ENCODE measurements at regions not wholly inside any gene's neighbourhood (a gene's known extent, or its start where the extent isn't known, plus 50 kb on each side); places are given as distances from the start of the nearest gene placed in this dataset.

DNA sequence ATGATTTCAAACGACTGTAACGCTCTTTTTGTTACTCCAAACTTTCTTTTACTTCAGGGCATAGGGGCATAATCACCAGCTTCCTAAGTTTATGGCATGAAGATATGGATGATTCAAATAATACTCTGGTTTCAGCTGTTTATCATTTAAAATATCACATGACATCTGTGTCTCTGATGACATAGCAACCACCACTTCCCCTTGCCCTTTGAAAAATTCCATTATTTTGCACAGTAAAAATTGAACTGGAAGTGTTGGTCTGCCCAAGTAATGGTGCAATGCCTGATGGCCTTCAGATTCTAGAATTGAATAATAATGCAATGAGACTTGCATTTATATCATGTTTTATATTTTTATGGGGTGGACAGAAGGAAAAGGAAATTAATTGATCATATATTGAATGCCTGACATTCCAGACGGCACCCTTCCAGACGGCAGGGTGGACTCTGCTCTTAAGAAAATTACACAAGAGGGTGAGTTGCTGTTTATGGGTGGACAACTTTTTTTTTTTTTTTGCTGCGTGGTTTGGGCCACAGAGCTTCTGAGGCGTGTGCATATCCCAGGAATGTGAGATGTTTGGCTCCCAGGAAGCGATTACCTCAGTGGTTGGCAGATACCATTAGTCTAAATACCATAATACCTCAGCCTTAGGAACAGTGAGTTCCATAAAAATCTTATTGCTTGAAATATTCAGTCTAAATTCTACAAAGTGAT lies 101.7 kb upstream of the ZNF521 start:
- no peak overlapping the region for H3K4me3 ChIP-seq (ENCODE audit: low read length)
- peak; percentile 90 for DNase-seq (ENCODE audit: low read depth)
- TF ChIP-seq, protein P1, sequence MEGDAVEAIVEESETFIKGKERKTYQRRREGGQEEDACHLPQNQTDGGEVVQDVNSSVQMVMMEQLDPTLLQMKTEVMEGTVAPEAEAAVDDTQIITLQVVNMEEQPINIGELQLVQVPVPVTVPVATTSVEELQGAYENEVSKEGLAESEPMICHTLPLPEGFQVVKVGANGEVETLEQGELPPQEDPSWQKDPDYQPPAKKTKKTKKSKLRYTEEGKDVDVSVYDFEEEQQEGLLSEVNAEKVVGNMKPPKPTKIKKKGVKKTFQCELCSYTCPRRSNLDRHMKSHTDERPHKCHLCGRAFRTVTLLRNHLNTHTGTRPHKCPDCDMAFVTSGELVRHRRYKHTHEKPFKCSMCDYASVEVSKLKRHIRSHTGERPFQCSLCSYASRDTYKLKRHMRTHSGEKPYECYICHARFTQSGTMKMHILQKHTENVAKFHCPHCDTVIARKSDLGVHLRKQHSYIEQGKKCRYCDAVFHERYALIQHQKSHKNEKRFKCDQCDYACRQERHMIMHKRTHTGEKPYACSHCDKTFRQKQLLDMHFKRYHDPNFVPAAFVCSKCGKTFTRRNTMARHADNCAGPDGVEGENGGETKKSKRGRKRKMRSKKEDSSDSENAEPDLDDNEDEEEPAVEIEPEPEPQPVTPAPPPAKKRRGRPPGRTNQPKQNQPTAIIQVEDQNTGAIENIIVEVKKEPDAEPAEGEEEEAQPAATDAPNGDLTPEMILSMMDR (conservative IDR thresholded peaks at IDR 0.05; ENCODE audit: low read length) = no peak

DNA sequence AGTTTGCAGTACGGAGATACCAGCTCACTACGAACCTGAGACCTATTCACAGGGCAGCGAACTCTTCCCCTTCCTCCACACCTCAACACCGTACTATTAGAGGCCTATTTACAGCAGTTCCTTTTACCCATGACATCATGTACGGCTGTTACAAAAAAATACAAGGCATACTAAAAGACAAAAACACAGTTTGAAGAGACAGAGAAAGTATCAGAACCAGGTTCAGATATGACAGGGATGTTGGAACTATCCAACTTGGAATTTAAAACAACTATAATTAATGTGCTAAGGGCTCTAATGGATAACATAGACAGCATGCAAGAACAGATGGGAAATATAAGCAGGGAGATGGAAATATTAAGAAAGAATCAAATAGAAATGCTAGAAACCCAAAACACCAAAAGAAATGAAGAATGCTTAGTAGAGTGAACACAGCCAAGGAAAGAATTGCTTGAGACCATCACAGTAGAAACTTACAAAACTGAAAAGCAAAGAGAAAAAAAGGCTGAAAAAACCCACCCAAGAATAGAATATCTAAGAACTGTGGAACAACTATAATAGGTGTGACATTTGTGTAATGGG lies 99.2 kb upstream of the ZNF521 start:
- DNase-seq (ENCODE audit: low read depth) = no peak
- H3K4me3 ChIP-seq (ENCODE audit: low read length) = no peak overlapping the region

DNA sequence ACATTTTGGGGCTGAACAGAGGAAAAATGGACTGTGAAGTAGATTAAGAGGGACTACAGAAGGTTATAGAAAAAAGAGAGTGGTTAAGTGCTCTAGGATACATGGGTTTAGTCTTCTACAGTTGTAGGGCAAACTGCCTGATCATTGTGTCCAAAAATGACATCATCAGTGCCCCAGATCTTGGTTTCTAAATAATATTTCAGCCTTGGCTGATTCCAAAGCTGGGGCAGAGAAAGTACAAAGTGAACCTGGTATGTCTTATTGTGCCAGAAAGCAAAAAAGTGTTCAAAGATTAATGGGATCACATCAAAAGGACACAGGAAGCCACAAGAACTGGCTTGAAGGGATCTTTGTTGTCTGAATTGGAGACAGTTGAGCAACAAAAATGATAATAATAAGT lies 97.1 kb upstream of the ZNF521 start:
- no peak for DNase-seq (ENCODE audit: low read depth)
- TF ChIP-seq, protein P1 (conservative IDR thresholded peaks at IDR 0.05; ENCODE audit: low read length) = no peak

More for the DNA sequence above, 99.2 kb upstream of the ZNF521 start:
- TF ChIP-seq, protein P1 (conservative IDR thresholded peaks at IDR 0.05; ENCODE audit: low read length) = no peak

DNA sequence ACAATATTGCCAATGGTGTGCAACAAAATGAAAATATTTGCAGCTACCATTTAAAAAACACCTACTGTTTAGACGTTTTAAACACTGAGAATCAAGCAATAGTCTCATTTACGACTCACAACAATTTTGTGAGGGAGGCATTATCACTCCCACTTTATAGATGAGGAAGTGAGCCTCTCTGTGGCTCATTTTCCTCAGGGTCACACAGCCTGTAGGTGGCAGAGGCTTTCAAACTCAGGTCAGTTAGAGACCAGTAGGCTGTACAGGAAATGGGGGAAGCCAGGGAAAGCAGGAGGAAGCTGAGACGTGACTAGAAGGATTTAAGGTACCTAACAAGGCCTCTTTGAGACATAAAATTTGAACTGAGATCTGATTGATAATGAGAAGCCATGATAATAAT lies 95.0 kb upstream of the ZNF521 start:
- H3K4me3 ChIP-seq (ENCODE audit: low read length) = no peak overlapping the region
- TF ChIP-seq, protein P1 (conservative IDR thresholded peaks at IDR 0.05; ENCODE audit: low read length) = no peak
- no peak for DNase-seq (ENCODE audit: low read depth)

More for the DNA sequence above, 97.1 kb upstream of the ZNF521 start:
- H3K4me3 ChIP-seq (ENCODE audit: low read length) = no peak overlapping the region

DNA sequence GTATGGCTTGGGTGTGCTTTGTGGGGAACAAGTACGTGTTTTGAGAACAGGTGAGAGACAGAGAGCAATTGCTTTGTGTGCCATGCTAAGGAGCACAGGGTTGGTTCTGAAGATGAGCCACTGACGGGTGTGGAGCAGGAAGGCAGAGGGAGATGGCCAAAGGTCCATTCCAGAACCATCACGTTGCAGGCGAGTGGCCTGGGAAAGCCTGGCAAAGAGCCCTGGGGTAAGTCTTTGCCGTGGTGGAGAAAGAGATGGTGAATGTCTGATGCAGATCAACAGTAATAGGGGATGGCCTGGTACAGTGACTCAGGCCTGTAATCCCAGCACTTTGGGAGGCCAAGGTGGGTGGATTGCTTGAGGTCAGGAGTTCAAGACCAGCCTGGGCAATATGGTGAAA lies 93.5 kb upstream of the ZNF521 start:
- no peak for DNase-seq (ENCODE audit: low read depth)
- no peak overlapping the region for H3K4me3 ChIP-seq (ENCODE audit: low read length)
- TF ChIP-seq, protein P1 (conservative IDR thresholded peaks at IDR 0.05; ENCODE audit: low read length) = no peak

DNA sequence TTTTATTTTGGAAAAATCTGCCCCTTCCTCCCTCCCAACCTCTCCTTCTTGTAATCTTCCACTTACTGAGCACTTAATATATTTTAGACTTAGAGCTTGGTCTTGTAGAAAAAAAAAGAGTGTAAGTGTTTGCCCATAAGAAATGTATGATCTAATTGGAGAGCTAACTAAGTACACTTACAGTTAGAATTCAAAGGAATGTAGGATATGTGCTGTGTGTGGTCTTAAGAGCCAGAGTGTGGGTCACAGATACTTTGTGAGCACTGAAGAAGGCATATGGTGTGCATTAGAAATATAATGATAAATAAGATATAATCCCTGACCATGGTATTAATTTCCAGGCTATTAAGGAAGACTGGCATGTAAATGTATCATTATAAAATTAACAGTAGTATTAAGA lies 91.8 kb upstream of the ZNF521 start:
- no peak overlapping the region for H3K4me3 ChIP-seq (ENCODE audit: low read length)
- TF ChIP-seq, protein P1 (conservative IDR thresholded peaks at IDR 0.05; ENCODE audit: low read length) = no peak
- no peak for DNase-seq (ENCODE audit: low read depth)

DNA sequence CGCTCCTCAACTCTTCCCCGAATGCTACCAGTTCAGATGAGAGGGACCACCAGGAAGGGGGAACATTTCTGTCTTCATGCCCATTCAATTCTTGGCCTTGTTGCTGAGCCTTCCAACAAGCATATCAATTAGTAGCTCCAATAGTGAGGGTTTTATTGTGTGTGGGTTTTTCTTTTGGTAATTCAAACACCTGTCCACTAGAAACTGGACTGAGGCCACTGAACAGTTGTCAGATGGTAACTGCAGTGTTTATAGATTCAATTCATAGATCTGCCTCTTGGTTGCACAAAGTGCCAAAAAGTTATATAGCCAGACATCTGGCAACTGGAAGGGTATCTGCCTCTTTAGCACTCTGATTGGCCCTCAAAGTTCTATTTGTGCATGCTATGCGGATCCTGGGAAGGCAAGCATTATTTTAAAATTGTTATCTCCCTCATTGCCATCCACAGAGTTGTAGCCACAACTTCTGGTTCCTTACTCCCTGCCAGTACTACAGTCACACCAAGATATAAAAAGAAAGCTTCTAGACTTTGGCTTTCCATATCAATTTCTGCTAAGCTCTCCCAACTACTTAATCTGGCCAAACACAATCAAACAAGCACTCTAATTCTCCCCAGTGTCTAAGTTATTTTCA lies 83.3 kb upstream of the ZNF521 start:
- TF ChIP-seq, protein P1 (conservative IDR thresholded peaks at IDR 0.05; ENCODE audit: low read length) = no peak
- no peak overlapping the region for H3K4me3 ChIP-seq (ENCODE audit: low read length)
- DNase-seq (ENCODE audit: low read depth) = no peak

Data from AG10803 (cell line).